IPS-20b (cell line): ENCODE measurements at regions not wholly inside any gene's neighbourhood (a gene's known extent, or its start where the extent isn't known, plus 50 kb on each side); places are given as distances from the start of the nearest gene placed in this dataset.

Experiments
- H3K27ac ChIP-seq: one replicate; pipeline ENCODE4 v1.5.1; 2013; ENCODE audit warnings: low read length
- H3K27me3 ChIP-seq: 2 replicates; pipeline ENCODE4 v1.6.1; 2013; ENCODE audit warnings: mild to moderate bottlenecking, low read length, inconsistent platforms; ENCODE audit not compliant: insufficient read depth
- H3K36me3 ChIP-seq: 2 replicates; pipeline ENCODE4 v1.6.1; 2013; ENCODE audit warnings: low read depth, mild to moderate bottlenecking, inconsistent platforms, low read length, moderate library complexity; ENCODE audit not compliant: insufficient read depth
- H3K4me1 ChIP-seq: 2 replicates; pipeline ENCODE4 v1.6.1; 2013; ENCODE audit warnings: mild to moderate bottlenecking, control low read depth, inconsistent platforms, low read length, moderate library complexity; ENCODE audit not compliant: insufficient read depth
- H3K4me3 ChIP-seq: 2 replicates; pipeline ENCODE4 v1.5.1; 2013; ENCODE audit warnings: mild to moderate bottlenecking, low read length, inconsistent platforms
- H3K9ac ChIP-seq: 2 replicates; pipeline ENCODE4 v1.6.1; 2013; ENCODE audit warnings: low read depth, mild to moderate bottlenecking, inconsistent platforms, low read length, moderate library complexity
- H3K9me3 ChIP-seq: 2 replicates; pipeline ENCODE4 v1.6.1; 2013; ENCODE audit warnings: mild to moderate bottlenecking, low read depth, low read length, inconsistent platforms; ENCODE audit not compliant: insufficient read depth

- Histone ChIP-seq H3K4me1 (peaks cover 6% of the 10 kb centered on the region; the same call in 1 of the 2 replicates), H3K9me3 (no peaks in the 10 kb centered on the region), H3K27ac (no peak overlapping the region), H3K9ac (no peak overlapping the region), H3K27me3 (no peaks in the 10 kb centered on the region; the same call in 1 of the 2 replicates), H3K36me3 (no peaks in the 10 kb centered on the region), H3K4me3 (no peak overlapping the region)
Measured at GRCh38 chr4:10303291-10303690, 153.9 kb downstream of the ZNF518B start.

- no peak overlapping the region for H3K9ac ChIP-seq
- H3K36me3 ChIP-seq = no peaks in the 10 kb centered on the region
- H3K27ac ChIP-seq = no peak overlapping the region
- no peak overlapping the region for H3K4me3 ChIP-seq
- H3K27me3 ChIP-seq = no peaks in the 10 kb centered on the region; the same call in 1 of the 2 replicates
- peaks cover 12% of the 10 kb centered on the region for H3K4me1 ChIP-seq
- no peaks in the 10 kb centered on the region for H3K9me3 ChIP-seq
Measured at GRCh38 chr4:10302096-10302495, 155.1 kb downstream of the ZNF518B start.

GRCh38 chr4:10299601-10300000 lies 157.6 kb downstream of the ZNF518B start:
- no peaks in the 10 kb centered on the region for H3K36me3 ChIP-seq

GRCh38 chr4:10298681-10299080 lies 158.5 kb downstream of the ZNF518B start:
- H3K27me3 ChIP-seq = no peaks in the 10 kb centered on the region
- peaks cover 22% of the 10 kb centered on the region for H3K4me1 ChIP-seq
- H3K4me3 ChIP-seq = no peak overlapping the region
- no peak overlapping the region for H3K9ac ChIP-seq
- no peak overlapping the region for H3K27ac ChIP-seq
- H3K9me3 ChIP-seq = no peaks in the 10 kb centered on the region
- H3K36me3 ChIP-seq = no peaks in the 10 kb centered on the region

More at GRCh38 chr4:10299601-10300000, 157.6 kb downstream of the ZNF518B start:
- no peaks in the 10 kb centered on the region for H3K9me3 ChIP-seq
- no peak overlapping the region for H3K9ac ChIP-seq
- H3K27ac ChIP-seq = no peak overlapping the region
- no peak overlapping the region for H3K4me3 ChIP-seq
- H3K27me3 ChIP-seq = no peaks in the 10 kb centered on the region
- H3K4me1 ChIP-seq = peaks cover 22% of the 10 kb centered on the region

GRCh38 chr4:10296730-10297129 lies 160.5 kb downstream of the ZNF518B start:
- H3K9ac ChIP-seq = no peak overlapping the region
- H3K9me3 ChIP-seq = no peaks in the 10 kb centered on the region
- peaks cover 22% of the 10 kb centered on the region for H3K4me1 ChIP-seq
- H3K27me3 ChIP-seq = no peaks in the 10 kb centered on the region; the same call in 1 of the 2 replicates
- no peaks in the 10 kb centered on the region for H3K36me3 ChIP-seq
- H3K4me3 ChIP-seq = no peak overlapping the region
- H3K27ac ChIP-seq = no peak overlapping the region

- H3K27ac ChIP-seq = no peak overlapping the region
- peaks cover 17% of the 10 kb centered on the region for H3K4me1 ChIP-seq
- no peak overlapping the region for H3K4me3 ChIP-seq
- H3K27me3 ChIP-seq = no peaks in the 10 kb centered on the region; the same call in 1 of the 2 replicates
- no peak overlapping the region for H3K9ac ChIP-seq
- no peaks in the 10 kb centered on the region for H3K36me3 ChIP-seq
- H3K9me3 ChIP-seq = no peaks in the 10 kb centered on the region
Measured at GRCh38 chr4:10295301-10295700, 161.9 kb downstream of the ZNF518B start.

GRCh38 chr4:10289538-10289906 lies 167.7 kb downstream of the ZNF518B start:
- H3K36me3 ChIP-seq = no peaks in the 10 kb centered on the region
- H3K4me1 ChIP-seq = no peaks in the 10 kb centered on the region
- no peak overlapping the region for H3K27ac ChIP-seq
- H3K4me3 ChIP-seq = no peak overlapping the region
- no peaks in the 10 kb centered on the region; the same call in 1 of the 2 replicates for H3K27me3 ChIP-seq
- H3K9ac ChIP-seq = no peak overlapping the region
- H3K9me3 ChIP-seq = no peaks in the 10 kb centered on the region

GRCh38 chr4:10288830-10289537 lies 168.2 kb downstream of the ZNF518B start:
- Histone ChIP-seq H3K4me1 (no peaks in the 10 kb centered on the region), H3K27me3 (no peaks in the 10 kb centered on the region; the same call in 1 of the 2 replicates), H3K9me3 (no peaks in the 10 kb centered on the region), H3K4me3 (no peak overlapping the region), H3K36me3 (no peaks in the 10 kb centered on the region), H3K9ac (no peak overlapping the region), H3K27ac (no peak overlapping the region)

GRCh38 chr4:10285028-10285427 lies 168.4 kb upstream of the WDR1 start:
- H3K36me3 ChIP-seq = no peaks in the 10 kb centered on the region
- H3K9me3 ChIP-seq = no peaks in the 10 kb centered on the region
- H3K4me3 ChIP-seq = no peak overlapping the region
- no peak overlapping the region for H3K9ac ChIP-seq
- H3K4me1 ChIP-seq = no peaks in the 10 kb centered on the region
- H3K27ac ChIP-seq = no peak overlapping the region
- no peaks in the 10 kb centered on the region for H3K27me3 ChIP-seq

- Histone ChIP-seq H3K27ac (no peak overlapping the region), H3K4me1 (no peaks in the 10 kb centered on the region), H3K36me3 (no peaks in the 10 kb centered on the region), H3K27me3 (no peaks in the 10 kb centered on the region), H3K9me3 (no peaks in the 10 kb centered on the region), H3K4me3 (no peak overlapping the region), H3K9ac (no peak overlapping the region)
Measured at GRCh38 chr4:10283761-10284160, 167.2 kb upstream of the WDR1 start.

- Histone ChIP-seq H3K9me3 (no peaks in the 10 kb centered on the region), H3K4me3 (no peak overlapping the region), H3K27me3 (no peaks in the 10 kb centered on the region), H3K4me1 (no peaks in the 10 kb centered on the region), H3K9ac (no peak overlapping the region), H3K27ac (no peak overlapping the region), H3K36me3 (no peaks in the 10 kb centered on the region)
Measured at GRCh38 chr4:10281996-10282395, 165.4 kb upstream of the WDR1 start.

- no peaks in the 10 kb centered on the region for H3K9me3 ChIP-seq
- H3K36me3 ChIP-seq = no peaks in the 10 kb centered on the region
- no peaks in the 10 kb centered on the region for H3K4me1 ChIP-seq
- H3K27ac ChIP-seq = no peak overlapping the region
- H3K27me3 ChIP-seq = no peaks in the 10 kb centered on the region
- H3K4me3 ChIP-seq = no peak overlapping the region
- H3K9ac ChIP-seq = no peak overlapping the region
Measured at GRCh38 chr4:10279261-10279660, 162.7 kb upstream of the WDR1 start.
